ENCODE measurements at regions not wholly inside any gene's neighbourhood (a gene's known extent, or its start where the extent isn't known, plus 50 kb on each side); places are given as distances from the start of the nearest gene placed in this dataset.

DNA sequence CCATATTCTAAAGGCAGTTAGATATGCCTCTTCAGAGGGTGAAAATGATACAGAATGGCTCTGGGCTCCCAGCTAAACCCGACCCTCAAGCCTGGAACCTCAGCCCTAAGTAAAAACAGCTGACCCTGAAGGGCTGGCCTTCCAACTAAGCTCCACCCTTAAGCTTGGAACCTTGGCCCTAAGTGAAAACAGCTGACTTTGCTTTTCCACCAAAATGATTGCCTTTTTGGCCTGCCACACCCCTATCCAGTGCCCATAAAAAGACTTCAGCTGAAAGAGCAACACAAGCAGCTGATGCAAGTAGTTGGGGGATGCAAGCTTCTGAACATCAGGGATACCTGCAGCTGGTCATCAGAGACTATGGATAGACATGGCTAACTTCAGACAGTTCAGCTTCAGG is 647.4 kb upstream of the SGCD start:
- no peak overlapping the region for H3K4me3 ChIP-seq
- DNase-seq = peak in 1 of 2 experiments; percentile 35
- H3K4me2 ChIP-seq = no peak overlapping the region
- no peaks in the 10 kb centered on the region for H3K9me2 ChIP-seq (ENCODE audit: insufficient read depth)
- H3K9me3 ChIP-seq (ENCODE audit: insufficient read depth, low read depth) = no peaks in the 10 kb centered on the region
- ChIA-PET CTCF (no interaction called here), POLR2A (ENCODE audit: unreplicated experiment) (no interaction called here)
- H3K27ac ChIP-seq = no peak overlapping the region
- TF ChIP-seq, protein P1, sequence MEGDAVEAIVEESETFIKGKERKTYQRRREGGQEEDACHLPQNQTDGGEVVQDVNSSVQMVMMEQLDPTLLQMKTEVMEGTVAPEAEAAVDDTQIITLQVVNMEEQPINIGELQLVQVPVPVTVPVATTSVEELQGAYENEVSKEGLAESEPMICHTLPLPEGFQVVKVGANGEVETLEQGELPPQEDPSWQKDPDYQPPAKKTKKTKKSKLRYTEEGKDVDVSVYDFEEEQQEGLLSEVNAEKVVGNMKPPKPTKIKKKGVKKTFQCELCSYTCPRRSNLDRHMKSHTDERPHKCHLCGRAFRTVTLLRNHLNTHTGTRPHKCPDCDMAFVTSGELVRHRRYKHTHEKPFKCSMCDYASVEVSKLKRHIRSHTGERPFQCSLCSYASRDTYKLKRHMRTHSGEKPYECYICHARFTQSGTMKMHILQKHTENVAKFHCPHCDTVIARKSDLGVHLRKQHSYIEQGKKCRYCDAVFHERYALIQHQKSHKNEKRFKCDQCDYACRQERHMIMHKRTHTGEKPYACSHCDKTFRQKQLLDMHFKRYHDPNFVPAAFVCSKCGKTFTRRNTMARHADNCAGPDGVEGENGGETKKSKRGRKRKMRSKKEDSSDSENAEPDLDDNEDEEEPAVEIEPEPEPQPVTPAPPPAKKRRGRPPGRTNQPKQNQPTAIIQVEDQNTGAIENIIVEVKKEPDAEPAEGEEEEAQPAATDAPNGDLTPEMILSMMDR (conservative IDR thresholded peaks at IDR 0.05) = no peak
- no peak for TF ChIP-seq EZH2 (IDR thresholded peaks at IDR 0.05; ENCODE audit: low read depth)
- H3K4me1 ChIP-seq (replicated peaks; ENCODE audit: insufficient read depth) = no peaks in the 10 kb centered on the region
- no peaks in the 10 kb centered on the region for H3K27me3 ChIP-seq (ENCODE audit: insufficient read depth, low read depth)
- H2AFZ ChIP-seq = no peak overlapping the region
- intact Hi-C loops (cut with micrococcal nuclease; ENCODE audit: unreplicated experiment) = no loop called here
- no TSS peak for BruUV-seq (replicated peaks)
- H3K36me3 ChIP-seq (ENCODE audit: low read depth) = no peaks in the 10 kb centered on the region
- H3K79me2 ChIP-seq (ENCODE audit: low read depth) = no peaks in the 10 kb centered on the region
- H3F3A ChIP-seq (ENCODE audit: insufficient read depth, low read depth) = no peaks in the 10 kb centered on the region
- no peaks in the 10 kb centered on the region for H4K20me1 ChIP-seq (ENCODE audit: insufficient read depth)

DNA sequence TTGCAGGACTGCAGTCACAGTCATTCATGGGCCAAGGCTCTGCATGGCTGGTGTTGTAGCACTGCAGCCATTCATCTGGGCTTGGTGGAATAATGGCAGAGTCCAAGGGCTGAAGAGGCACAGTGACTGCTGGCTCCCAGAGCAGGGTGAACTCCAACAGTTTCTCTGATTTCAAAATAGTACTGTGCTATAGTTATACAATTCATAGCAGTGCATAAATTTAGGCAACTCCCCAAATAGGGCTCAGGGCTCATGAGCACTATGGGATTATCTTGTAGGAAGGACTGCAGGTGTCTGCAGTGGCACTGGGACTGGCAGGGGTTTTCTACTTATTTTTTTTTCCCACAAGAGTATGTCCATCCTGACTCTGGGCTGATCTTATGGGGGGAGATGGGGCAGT is 642.5 kb upstream of the SGCD start:
- H3K9me2 ChIP-seq (ENCODE audit: insufficient read depth) = no peaks in the 10 kb centered on the region
- no TSS peak for BruUV-seq (replicated peaks)
- H3K27ac ChIP-seq = no peak overlapping the region
- no peak overlapping the region for H2AFZ ChIP-seq
- DNase-seq = no peak
- H4K20me1 ChIP-seq (ENCODE audit: insufficient read depth) = no peaks in the 10 kb centered on the region
- intact Hi-C loops (cut with micrococcal nuclease; ENCODE audit: unreplicated experiment) = no loop called here
- no peak overlapping the region for H3K4me3 ChIP-seq
- no peaks in the 10 kb centered on the region for H3F3A ChIP-seq (ENCODE audit: insufficient read depth, low read depth)
- ChIA-PET POLR2A (ENCODE audit: unreplicated experiment) (no interaction called here), CTCF (no interaction called here)
- H3K79me2 ChIP-seq (ENCODE audit: low read depth) = no peaks in the 10 kb centered on the region
- H3K4me1 ChIP-seq (replicated peaks; ENCODE audit: insufficient read depth) = no peaks in the 10 kb centered on the region
- H3K9me3 ChIP-seq (ENCODE audit: insufficient read depth, low read depth) = no peaks in the 10 kb centered on the region
- no peaks in the 10 kb centered on the region for H3K27me3 ChIP-seq (ENCODE audit: insufficient read depth, low read depth)
- no peaks in the 10 kb centered on the region for H3K36me3 ChIP-seq (ENCODE audit: low read depth)
- no peak overlapping the region for H3K4me2 ChIP-seq
- TF ChIP-seq, protein P1 (conservative IDR thresholded peaks at IDR 0.05) = no peak
- no peak for TF ChIP-seq EZH2 (IDR thresholded peaks at IDR 0.05; ENCODE audit: low read depth)

DNA sequence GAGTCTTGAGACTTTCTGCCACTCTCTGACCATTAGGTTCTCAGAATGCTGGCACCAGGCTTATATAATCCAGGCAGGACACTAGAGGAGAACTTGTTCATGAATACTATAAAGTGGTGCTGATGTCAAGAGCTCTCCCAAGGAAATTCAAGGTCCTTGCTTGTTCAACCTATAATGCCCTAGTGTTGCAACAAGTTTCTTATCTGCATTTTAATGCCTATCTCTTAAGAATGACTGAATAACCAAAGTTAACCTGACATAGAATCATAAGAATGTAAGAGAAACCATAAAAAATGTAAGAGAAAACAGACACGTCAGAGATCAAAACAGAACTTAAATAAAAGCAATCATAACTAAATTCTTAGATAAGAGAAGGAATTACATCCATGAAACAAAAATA is 640.8 kb upstream of the SGCD start:
- BruUV-seq (replicated peaks) = no TSS peak
- no peaks in the 10 kb centered on the region for H3K27me3 ChIP-seq (ENCODE audit: insufficient read depth, low read depth)
- TF ChIP-seq, protein P1 (conservative IDR thresholded peaks at IDR 0.05) = no peak
- no peak for TF ChIP-seq EZH2 (IDR thresholded peaks at IDR 0.05; ENCODE audit: low read depth)
- intact Hi-C loops (cut with micrococcal nuclease; ENCODE audit: unreplicated experiment) = no loop called here
- no peaks in the 10 kb centered on the region for H3K79me2 ChIP-seq (ENCODE audit: low read depth)
- no peaks in the 10 kb centered on the region for H3K9me2 ChIP-seq (ENCODE audit: insufficient read depth)
- H3K36me3 ChIP-seq (ENCODE audit: low read depth) = no peaks in the 10 kb centered on the region
- no peak overlapping the region for H2AFZ ChIP-seq
- no peaks in the 10 kb centered on the region for H3K9me3 ChIP-seq (ENCODE audit: insufficient read depth, low read depth)
- no peak for DNase-seq
- CTCF ChIA-PET = no interaction called here
- H3K4me2 ChIP-seq = no peak overlapping the region
- H3K4me3 ChIP-seq = no peak overlapping the region
- POLR2A ChIA-PET (ENCODE audit: unreplicated experiment) = no interaction called here
- no peak overlapping the region for H3K27ac ChIP-seq
- H4K20me1 ChIP-seq (ENCODE audit: insufficient read depth) = no peaks in the 10 kb centered on the region
- H3F3A ChIP-seq (ENCODE audit: insufficient read depth, low read depth) = no peaks in the 10 kb centered on the region
- no peaks in the 10 kb centered on the region for H3K4me1 ChIP-seq (replicated peaks; ENCODE audit: insufficient read depth)

Measured in PC-9 (cell line).